PFSK-1 (cell line): ENCODE measurements at regions not wholly inside any gene's neighbourhood (a gene's known extent, or its start where the extent isn't known, plus 50 kb on each side); places are given as distances from the start of the nearest gene placed in this dataset.

Experiments used
- POLR2AphosphoS5 ChIP-seq: IDR thresholded peaks from 2 replicates; pipeline ENCODE4 v1.6.1; 2012; ENCODE audit warnings: low read depth, mild to moderate bottlenecking, control low read depth, low read length, moderate library complexity
- REST ChIP-seq, 2 experiments: IDR thresholded peaks; 2 replicates each; pipeline versions ENCODE4 v1.6.1 to v1.8.0; 2011 to 2012; ENCODE audit warnings: low read depth in 2 of 2, low read length in 2 of 2, control low read depth in 1 of 2, inconsistent platforms in 1 of 2, mild to moderate bottlenecking in 1 of 2, moderate library complexity in 1 of 2; ENCODE audit not compliant: insufficient read depth in 1 of 2
- TAF1 ChIP-seq: IDR thresholded peaks from 2 replicates; pipeline ENCODE4 v1.6.1; 2012; ENCODE audit warnings: low read length, control low read depth, borderline replicate concordance; ENCODE audit not compliant: insufficient read depth

DNA sequence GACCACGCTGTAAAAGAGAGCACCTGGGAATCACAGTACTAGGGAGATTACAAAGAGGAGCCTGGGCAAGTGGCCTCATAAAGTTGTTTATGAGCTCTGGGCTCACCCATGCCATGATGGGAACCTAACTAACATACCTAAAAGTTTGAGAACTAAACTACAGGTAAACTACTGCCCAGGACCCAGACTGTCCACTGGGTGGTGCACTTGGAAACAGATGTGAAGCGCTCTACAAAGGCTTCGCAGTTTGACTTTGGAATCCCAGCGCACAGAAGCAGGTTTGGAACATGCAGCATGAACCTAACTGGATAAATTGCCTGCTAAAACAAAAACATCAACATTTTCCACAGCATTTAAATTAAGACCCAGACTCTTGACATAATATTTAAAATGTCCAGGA is 418.6 kb downstream of the FAM181B start:
- TF ChIP-seq REST (IDR thresholded peaks at IDR 0.05; ENCODE audit: insufficient read depth in 1 of 2, low read depth in 2 of 2, low read length in 2 of 2), result no peak
- TF ChIP-seq POLR2AphosphoS5, result no peak
- no peak for TF ChIP-seq TAF1
